Glomerular endothelial cell (primary cell): ENCODE measurements at regions not wholly inside any gene's neighbourhood (a gene's known extent, or its start where the extent isn't known, plus 50 kb on each side); places are given as distances from the start of the nearest gene placed in this dataset.

Experiments used
- DNase-seq: peaks from one replicate; pipeline ENCODE4 v3.0.0-alpha.2; 2011; ENCODE audit warnings: low read depth, low spot score; ENCODE audit errors: extremely low read depth

GRCh38 chr10:28250782-28251181 lies 52.1 kb downstream of the MPP7 start:
- DNase-seq = no peak

GRCh38 chr10:28250358-28250757 lies 52.5 kb downstream of the MPP7 start:
- no peak for DNase-seq

- no peak for DNase-seq
These were observed 53.4 kb downstream of the MPP7 start for GRCh38 chr10:28249512-28249911.

- no peak for DNase-seq
These were observed 54.8 kb downstream of the MPP7 start for GRCh38 chr10:28248092-28248491.

GRCh38 chr10:28246023-28246422 lies 56.8 kb downstream of the MPP7 start:
- DNase-seq = no peak

GRCh38 chr10:28243923-28244322 lies 58.9 kb downstream of the MPP7 start:
- DNase-seq = no peak

- DNase-seq = no peak
These were observed 60.2 kb downstream of the MPP7 start for GRCh38 chr10:28242555-28243204.

- peak; percentile 45 for DNase-seq
These were observed 61.0 kb downstream of the MPP7 start for GRCh38 chr10:28241741-28242399.

- no peak for DNase-seq
These were observed 62.5 kb downstream of the MPP7 start for GRCh38 chr10:28240400-28240799.

- DNase-seq = no peak
These were observed 66.3 kb downstream of the MPP7 start for GRCh38 chr10:28236591-28236990.

GRCh38 chr10:28220811-28221210 lies 82.1 kb downstream of the MPP7 start:
- DNase-seq = no peak

GRCh38 chr10:28219251-28219650 lies 83.6 kb downstream of the MPP7 start:
- no peak for DNase-seq

- no peak for DNase-seq
These were observed 85.0 kb downstream of the MPP7 start for GRCh38 chr10:28217848-28218247.

- DNase-seq = no peak
These were observed 86.9 kb downstream of the MPP7 start for GRCh38 chr10:28215930-28216329.

- no peak for DNase-seq
These were observed 88.6 kb downstream of the MPP7 start for GRCh38 chr10:28214219-28214618.

- DNase-seq = no peak
These were observed 91.1 kb downstream of the MPP7 start for GRCh38 chr10:28211759-28212158.

GRCh38 chr10:28207799-28208198 lies 95.1 kb downstream of the MPP7 start:
- no peak for DNase-seq

GRCh38 chr10:28202941-28203352 lies 99.9 kb downstream of the MPP7 start:
- no peak for DNase-seq

- no peak for DNase-seq
These were observed 101.2 kb downstream of the MPP7 start for GRCh38 chr10:28201410-28202400.

- DNase-seq = no peak
These were observed 102.1 kb downstream of the MPP7 start for GRCh38 chr10:28200775-28201174.

GRCh38 chr10:28199941-28200340 lies 102.9 kb downstream of the MPP7 start:
- no peak for DNase-seq
